OCI-LY3 (cell line): ENCODE measurements at regions not wholly inside any gene's neighbourhood (a gene's known extent, or its start where the extent isn't known, plus 50 kb on each side); places are given as distances from the start of the nearest gene placed in this dataset.

Source experiments
- H2AFZ ChIP-seq: fragments of 200-600, 300-600 bp; shearing (Covaris generic); 2 replicates; pipeline ENCODE4 v1.6.0; 2014; ENCODE audit warnings: antibody characterized with exemption, low read depth, low read length
- H3K27ac ChIP-seq: fragments of 200-600, 300-600 bp; sonication (generic); 2 replicates; pipeline ENCODE4 v1.5.1; 2014; ENCODE audit warnings: mild to moderate bottlenecking, low read length, moderate library complexity, mixed read lengths
- H3K27me3 ChIP-seq: fragments of 200-600, 300-600 bp; sonication (generic); 2 replicates; pipeline ENCODE4 v1.6.1; 2014; ENCODE audit warnings: low read depth, low read length, mixed read lengths
- H3K36me3 ChIP-seq: fragments of 200-600, 300-600 bp; sonication (generic); replicated peaks from 2 replicates; pipeline ENCODE3; 2014; ENCODE audit warnings: low read depth, low read length, mixed read lengths
- H3K4me1 ChIP-seq: fragments of 300-600, 200-600 bp; sonication (generic); 2 replicates; pipeline ENCODE4 v1.6.1; 2014; ENCODE audit warnings: low read length, mixed read lengths
- H3K4me2 ChIP-seq: fragments of 200-600, 300-600 bp; sonication (generic); 2 replicates; pipeline ENCODE4 v1.6.1; 2014; ENCODE audit warnings: low read length, mixed read lengths
- H3K4me3 ChIP-seq: fragments of 300-600, 200-600 bp; sonication (generic); 2 replicates; pipeline ENCODE4 v1.5.1; 2014; ENCODE audit warnings: antibody characterized with exemption, mild to moderate bottlenecking, low read length, moderate library complexity
- H3K79me2 ChIP-seq: fragments of 300-600, 200-600 bp; shearing (Covaris generic); 2 replicates; pipeline ENCODE4 v1.6.1; 2014; ENCODE audit warnings: mild to moderate bottlenecking, low read length, mixed read lengths
- H3K9ac ChIP-seq: fragments of 300-600, 200-600 bp; shearing (Covaris generic); 2 replicates; pipeline ENCODE4 v1.6.0; 2014; ENCODE audit warnings: mild to moderate bottlenecking, low read length, moderate library complexity
- H3K9me3 ChIP-seq: fragments of 200-600, 300-600 bp; shearing (Covaris generic); 2 replicates; pipeline ENCODE4 v1.6.1; 2014; ENCODE audit warnings: low read length, mixed read lengths; ENCODE audit not compliant: insufficient read depth
- H4K20me1 ChIP-seq: fragments of 200-600, 300-600 bp; sonication (generic); 2 replicates; pipeline ENCODE4 v1.6.1; 2016; ENCODE audit warnings: low read length, mixed read lengths; ENCODE audit not compliant: insufficient read depth
- CTCF ChIP-seq: fragments of 200-600, 300-600 bp; sonication (generic); IDR thresholded peaks from 2 replicates; pipeline ENCODE4 v1.5.1; 2014; ENCODE audit warnings: antibody characterized with exemption, low read length, low read depth
- EZH2phosphoT487 ChIP-seq: fragments of 200-600 bp; shearing (Covaris generic); IDR thresholded peaks from 2 replicates; pipeline ENCODE4 v1.6.1; 2018; ENCODE audit warnings: antibody characterized with exemption, mixed run types, low read depth

GRCh38 chr5:51095486-51095885 is 287.8 kb upstream of the ISL1 start:
- Histone ChIP-seq H3K79me2 (no peaks in the 10 kb centered on the region), H3K27ac (no peak overlapping the region)

GRCh38 chr5:51096859-51097258 is 286.4 kb upstream of the ISL1 start:
- H3K9me3 ChIP-seq: no peaks in the 10 kb centered on the region
- H3K4me2 ChIP-seq: no peak overlapping the region
- no peaks in the 10 kb centered on the region for H4K20me1 ChIP-seq
- no peak overlapping the region for H3K4me3 ChIP-seq
- no peak overlapping the region for H2AFZ ChIP-seq
- no peaks in the 10 kb centered on the region for H3K4me1 ChIP-seq
- H3K27me3 ChIP-seq: no peaks in the 10 kb centered on the region
- H3K27ac ChIP-seq: no peak overlapping the region
- TF ChIP-seq EZH2phosphoT487 (no peak), CTCF (no peak)
- no peaks in the 10 kb centered on the region for H3K79me2 ChIP-seq
- no peak overlapping the region for H3K9ac ChIP-seq
- no peaks in the 10 kb centered on the region for H3K36me3 ChIP-seq

More at GRCh38 chr5:51095486-51095885, 287.8 kb upstream of the ISL1 start:
- H3K9me3 ChIP-seq: no peaks in the 10 kb centered on the region
- no peak overlapping the region for H3K4me3 ChIP-seq
- no peak overlapping the region for H3K9ac ChIP-seq
- no peak overlapping the region for H2AFZ ChIP-seq
- TF ChIP-seq CTCF: no peak
- H3K4me1 ChIP-seq: no peaks in the 10 kb centered on the region
- H3K27me3 ChIP-seq: no peaks in the 10 kb centered on the region
- no peaks in the 10 kb centered on the region for H3K36me3 ChIP-seq
- H4K20me1 ChIP-seq: no peaks in the 10 kb centered on the region
- H3K4me2 ChIP-seq: no peak overlapping the region

- H2AFZ ChIP-seq: no peak overlapping the region
- H3K4me1 ChIP-seq: no peaks in the 10 kb centered on the region
- no peak overlapping the region for H3K4me3 ChIP-seq
- no peak overlapping the region for H3K9ac ChIP-seq
- H3K36me3 ChIP-seq: no peaks in the 10 kb centered on the region
- H3K27ac ChIP-seq: no peak overlapping the region
- H3K27me3 ChIP-seq: no peaks in the 10 kb centered on the region
- TF ChIP-seq EZH2phosphoT487: no peak
- no peak for TF ChIP-seq CTCF
- H3K4me2 ChIP-seq: no peak overlapping the region
- H3K79me2 ChIP-seq: no peaks in the 10 kb centered on the region
- H4K20me1 ChIP-seq: no peaks in the 10 kb centered on the region
- H3K9me3 ChIP-seq: no peaks in the 10 kb centered on the region
These were observed 283.9 kb upstream of the ISL1 start for GRCh38 chr5:51099173-51099853.

- no peaks in the 10 kb centered on the region for H3K27me3 ChIP-seq
- no peaks in the 10 kb centered on the region for H3K9me3 ChIP-seq
- H3K4me1 ChIP-seq: no peaks in the 10 kb centered on the region
- H3K4me3 ChIP-seq: no peak overlapping the region
- H3K36me3 ChIP-seq: no peaks in the 10 kb centered on the region
- no peak overlapping the region; the same call in 1 of the 2 replicates for H3K4me2 ChIP-seq
- TF ChIP-seq CTCF (no peak), EZH2phosphoT487 (no peak)
- H3K79me2 ChIP-seq: no peaks in the 10 kb centered on the region
- H4K20me1 ChIP-seq: no peaks in the 10 kb centered on the region
- no peak overlapping the region for H3K27ac ChIP-seq
- H2AFZ ChIP-seq: no peak overlapping the region
- H3K9ac ChIP-seq: no peak overlapping the region
These were observed 278.7 kb upstream of the ISL1 start for GRCh38 chr5:51104556-51104955.
